AG09309 (cell line): ENCODE measurements at regions not wholly inside any gene's neighbourhood (a gene's known extent, or its start where the extent isn't known, plus 50 kb on each side); places are given as distances from the start of the nearest gene placed in this dataset.
A peak's percentile ranks its signal among the peaks of the same experiment; 100 is the strongest.

Experiments used
- DNase-seq: peaks from one replicate; pipeline ENCODE4 v3.0.0-alpha.2; 2010; ENCODE audit warnings: low read depth
- H3K4me3 ChIP-seq: 2 replicates; pipeline ENCODE4 v1.5.1; 2011; ENCODE audit warnings: mild to moderate bottlenecking, low read depth, low read length, moderate library complexity; ENCODE audit not compliant: control insufficient read depth
- CTCF ChIP-seq: IDR thresholded peaks from 2 replicates; pipeline ENCODE4 v1.5.1; 2011; ENCODE audit warnings: mild to moderate bottlenecking, low read depth, low read length, inconsistent platforms; ENCODE audit not compliant: insufficient read depth, control insufficient read depth; ENCODE audit errors: missing control alignments

DNA sequence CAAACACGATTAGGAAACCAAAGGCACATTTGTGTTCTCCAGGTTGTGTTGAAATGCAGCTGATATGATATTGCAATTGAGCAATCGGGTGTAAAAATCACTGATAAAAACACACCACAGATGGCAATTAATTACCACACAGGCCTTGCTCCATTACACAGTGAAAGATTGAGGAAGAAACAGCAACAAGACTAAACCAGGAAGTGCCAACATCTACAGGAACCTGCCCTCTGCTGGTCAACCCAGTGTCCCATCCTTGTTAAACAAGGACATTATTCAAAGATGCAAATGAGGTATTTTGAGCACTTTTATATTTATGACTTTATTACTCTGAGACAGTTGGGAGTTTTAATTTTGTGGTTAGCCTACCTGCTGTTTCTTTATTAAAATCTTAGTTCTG is 765.6 kb upstream of the GHITM start:
- no peak overlapping the region for H3K4me3 ChIP-seq
- DNase-seq, result peak; percentile 23
- peak; percentile 32 for TF ChIP-seq CTCF

DNA sequence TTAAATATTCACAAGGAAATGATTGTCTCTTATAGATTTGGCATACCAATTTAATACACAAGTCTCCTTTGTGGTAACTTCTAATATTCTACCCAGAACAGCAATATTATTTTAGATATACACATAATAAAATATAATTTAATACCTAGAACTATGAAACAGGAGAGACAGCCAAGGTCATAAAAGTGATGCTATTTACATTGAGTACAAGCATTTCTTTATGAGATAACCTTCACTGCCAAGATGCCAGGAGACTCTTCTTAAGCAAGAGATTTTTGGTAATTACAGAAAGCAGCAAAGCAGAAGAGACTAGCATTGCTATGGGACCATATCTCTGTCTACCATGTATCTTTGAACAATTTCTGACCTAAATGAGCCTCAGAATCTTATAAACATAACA is 764.6 kb upstream of the GHITM start:
- no peak overlapping the region for H3K4me3 ChIP-seq
- TF ChIP-seq CTCF, result no peak
- no peak for DNase-seq

DNA sequence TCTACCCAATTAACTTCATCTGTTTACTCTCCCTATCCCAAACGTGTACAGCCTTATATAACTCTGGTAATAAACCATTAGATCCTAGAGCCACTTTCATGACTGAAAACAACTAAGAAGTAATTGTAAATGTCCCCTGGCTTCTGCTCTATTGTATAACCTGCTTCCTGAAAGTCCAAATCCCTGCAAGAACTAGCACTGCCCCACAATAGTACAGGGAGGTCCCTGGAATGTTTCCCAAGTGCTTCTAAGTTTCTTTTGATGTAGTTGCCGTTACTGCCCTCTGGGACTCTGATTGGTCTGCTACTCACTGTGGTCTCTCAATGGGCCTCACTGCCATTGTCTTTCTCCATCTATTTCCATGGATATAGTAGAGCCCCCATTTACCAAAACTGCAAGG is 764.0 kb upstream of the GHITM start:
- no peak for DNase-seq
- H3K4me3 ChIP-seq, result no peak overlapping the region
- no peak for TF ChIP-seq CTCF

GRCh38 chr10:83397806-83398205 is 741.5 kb upstream of the GHITM start:
- TF ChIP-seq CTCF, result no peak
- no peak for DNase-seq
- H3K4me3 ChIP-seq, result no peak overlapping the region

DNA sequence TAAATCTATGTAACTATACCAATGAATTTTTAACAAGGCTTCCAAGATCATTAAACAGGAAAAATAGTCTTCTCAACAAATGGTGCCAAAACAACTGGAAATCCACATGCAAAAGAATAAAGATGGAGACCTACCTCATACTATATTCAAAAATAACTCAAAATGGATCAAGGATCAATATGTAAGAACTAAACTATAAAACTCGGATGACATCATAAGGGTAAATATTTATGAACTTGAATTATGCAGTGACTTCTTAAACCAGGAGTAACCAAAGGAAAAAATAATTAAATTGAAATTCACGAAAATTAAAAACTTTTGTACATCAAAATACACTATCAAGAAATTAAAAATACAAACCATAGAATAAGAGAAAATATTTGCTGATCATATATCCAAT is 728.7 kb upstream of the GHITM start:
- no peak for TF ChIP-seq CTCF
- no peak overlapping the region for H3K4me3 ChIP-seq
- no peak for DNase-seq

- TF ChIP-seq CTCF, result no peak
- no peak overlapping the region for H3K4me3 ChIP-seq
- DNase-seq, result no peak
These were observed 714.0 kb upstream of the GHITM start for GRCh38 chr10:83425306-83425705.

GRCh38 chr10:83427101-83427500 is 712.2 kb upstream of the GHITM start:
- no peak for TF ChIP-seq CTCF
- no peak overlapping the region for H3K4me3 ChIP-seq
- no peak for DNase-seq
